ENCODE measurements at regions not wholly inside any gene's neighbourhood (a gene's known extent, or its start where the extent isn't known, plus 50 kb on each side); places are given as distances from the start of the nearest gene placed in this dataset.

GRCh38 chr10:131577786-131578471 lies 266.4 kb upstream of the TCERG1L start:
- Histone ChIP-seq H3K4me1 (no peaks in the 10 kb centered on the region), H3K4me3 (no peak overlapping the region), H3K36me3 (ENCODE audit: insufficient read depth in 1 of 2, low read depth in 1 of 2) (no peaks in the 10 kb centered on the region), H3K9me3 (no peaks in the 10 kb centered on the region), H3K27ac (no peak overlapping the region), H3K27me3 (ENCODE audit: insufficient read depth in 3 of 3, low read length in 2 of 3) (no peaks in the 10 kb centered on the region)
- no peak for DNase-seq
- intact Hi-C loops (cut with DNase I), result no loop called here
- no peak for TF ChIP-seq CTCF (IDR thresholded peaks at IDR 0.05)
- WGBS, 3 donors, result 90 to 94% (median 94%) methylated on average over 18 to 24 of the region's 24 CpGs
- no peak for ATAC-seq

- no peak for ATAC-seq
- H3K4me1 ChIP-seq, result no peaks in the 10 kb centered on the region
- no peak for TF ChIP-seq CTCF (IDR thresholded peaks at IDR 0.05)
- no peaks in the 10 kb centered on the region for H3K9me3 ChIP-seq
- intact Hi-C loops (cut with DNase I), result no loop called here
- no peaks in the 10 kb centered on the region for H3K27me3 ChIP-seq (ENCODE audit: insufficient read depth in 3 of 3, low read length in 2 of 3)
- H3K36me3 ChIP-seq (ENCODE audit: insufficient read depth in 1 of 2, low read depth in 1 of 2), result no peaks in the 10 kb centered on the region
- H3K4me3 ChIP-seq, result no peak overlapping the region
- DNase-seq, result no peak
- no peak overlapping the region for H3K27ac ChIP-seq
- 77 to 87% (median 82%) methylated on average over 16 of the region's 16 CpGs for WGBS, 3 donors
These were observed 267.0 kb upstream of the TCERG1L start for GRCh38 chr10:131578472-131578970.

- intact Hi-C loops (cut with DNase I), result no loop called here
- no peak for TF ChIP-seq CTCF (IDR thresholded peaks at IDR 0.05)
- DNase-seq (no peak), ATAC-seq (no peak)
- H3K9me3 ChIP-seq, result no peaks in the 10 kb centered on the region
- H3K27ac ChIP-seq, result no peak overlapping the region
- H3K27me3 ChIP-seq (ENCODE audit: insufficient read depth in 3 of 3, low read length in 2 of 3), result no peaks in the 10 kb centered on the region
- no peaks in the 10 kb centered on the region for H3K36me3 ChIP-seq (ENCODE audit: insufficient read depth in 1 of 2, low read depth in 1 of 2)
- H3K4me3 ChIP-seq, result no peak overlapping the region
- no peaks in the 10 kb centered on the region for H3K4me1 ChIP-seq
- whole genome bisulfite sequencing, 3 donors, result 79 to 88% (median 85%) methylated on average over 19 of the region's 19 CpGs
These were observed 267.9 kb upstream of the TCERG1L start for GRCh38 chr10:131579251-131580071.

GRCh38 chr10:131580076-131580652 lies 268.6 kb upstream of the TCERG1L start:
- DNase-seq, result no peak
- ATAC-seq, result no peak
- no peak overlapping the region for H3K4me3 ChIP-seq
- no peak overlapping the region for H3K27ac ChIP-seq
- 70 to 76% (median 76%) methylated on average over 11 of the region's 11 CpGs for WGBS, 3 donors
- intact Hi-C loops (cut with DNase I), result no loop called here
- no peak for TF ChIP-seq CTCF (IDR thresholded peaks at IDR 0.05)
- H3K9me3 ChIP-seq, result no peaks in the 10 kb centered on the region
- H3K36me3 ChIP-seq (ENCODE audit: insufficient read depth in 1 of 2, low read depth in 1 of 2), result no peaks in the 10 kb centered on the region
- no peaks in the 10 kb centered on the region for H3K4me1 ChIP-seq
- H3K27me3 ChIP-seq (ENCODE audit: insufficient read depth in 3 of 3, low read length in 2 of 3), result no peaks in the 10 kb centered on the region
